Ammon's horn (tissue), 1 donor: ENCODE measurements at regions not wholly inside any gene's neighbourhood (a gene's known extent, or its start where the extent isn't known, plus 50 kb on each side); places are given as distances from the start of the nearest gene placed in this dataset.
"Not testable (repeated sequence)": the region's sequence is repeated elsewhere in the genome, so short reads cannot be mapped to it uniquely, and the experiment has no call there.

ENCODE experiments used
- DNase-seq: peaks from one replicate; pipeline ENCODE4 v3.0.0-alpha.2; 2016; ENCODE audit warnings: low spot score

- no peak for DNase-seq
Measured at GRCh38 chr3:110397115-110397514, 674.5 kb upstream of the NECTIN3 start.

DNA sequence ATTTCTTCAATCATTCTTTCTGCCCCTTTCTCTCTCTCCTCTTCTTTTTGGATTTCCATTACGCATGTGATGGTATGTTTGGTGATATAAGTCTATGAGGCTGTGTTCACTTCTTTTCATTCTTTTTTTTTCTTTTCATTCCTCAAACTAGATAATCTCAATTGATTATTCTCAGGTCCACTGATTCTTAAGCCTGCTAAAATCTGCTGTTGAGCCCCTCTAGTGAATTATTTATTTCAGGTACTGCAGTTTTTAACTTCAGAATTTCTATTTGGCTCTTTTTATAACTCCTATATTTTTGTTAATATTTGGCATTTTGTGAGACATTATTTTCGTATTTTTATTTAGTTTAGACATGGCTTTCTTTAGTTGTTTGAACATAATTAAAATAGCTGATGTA lies 671.3 kb upstream of the NECTIN3 start:
- no peak for DNase-seq

- no peak for DNase-seq
Measured at GRCh38 chr3:110405830-110406585, 665.6 kb upstream of the NECTIN3 start.

- DNase-seq, result no peak
Measured at GRCh38 chr3:110413266-110413665, 658.4 kb upstream of the NECTIN3 start.

GRCh38 chr3:110413807-110414748 lies 657.5 kb upstream of the NECTIN3 start:
- no peak for DNase-seq

DNA sequence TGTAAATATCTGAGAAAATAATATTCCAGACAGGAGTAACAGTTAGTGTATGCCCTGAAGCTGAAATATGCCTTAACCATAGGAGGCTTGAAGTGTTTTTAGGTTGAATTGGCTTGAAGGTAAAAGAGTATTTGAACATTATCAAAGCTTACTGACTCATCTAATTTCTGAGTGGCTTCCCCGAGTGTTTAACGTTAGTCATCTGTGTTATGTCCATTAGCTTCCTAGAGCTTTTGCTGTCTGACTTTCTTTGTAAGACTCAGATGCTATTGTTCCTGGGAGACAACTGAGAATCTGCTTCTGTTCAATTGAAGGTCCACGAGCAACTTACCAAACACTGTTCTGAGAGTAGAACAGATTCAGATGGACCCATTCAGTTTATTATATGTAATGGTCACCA lies 656.8 kb upstream of the NECTIN3 start:
- no peak for DNase-seq

GRCh38 chr3:110419096-110419495 lies 652.5 kb upstream of the NECTIN3 start:
- no peak for DNase-seq

- DNase-seq, result no peak
Measured at GRCh38 chr3:110419601-110420000, 652.0 kb upstream of the NECTIN3 start.

GRCh38 chr3:110420158-110420641 lies 651.4 kb upstream of the NECTIN3 start:
- DNase-seq, result no peak

DNA sequence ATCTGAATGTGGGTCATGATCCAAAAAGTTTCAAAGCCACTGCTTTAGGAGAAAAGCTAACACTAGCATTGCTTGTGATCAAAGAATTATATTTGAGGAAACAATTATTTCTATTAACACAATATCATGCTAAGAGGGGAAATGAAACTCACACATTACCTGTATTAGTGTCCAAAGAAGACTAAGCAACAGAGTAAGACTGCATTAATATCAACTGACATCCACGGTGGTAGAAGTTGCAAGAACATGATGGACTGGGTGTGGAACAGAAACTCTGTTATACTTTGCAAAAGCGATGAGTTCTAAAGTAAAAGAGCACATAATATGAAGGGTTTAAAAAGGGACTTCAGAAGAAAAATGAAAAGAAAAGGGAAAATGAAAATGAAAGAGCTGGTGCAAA lies 648.3 kb upstream of the NECTIN3 start:
- DNase-seq, result no peak

DNA sequence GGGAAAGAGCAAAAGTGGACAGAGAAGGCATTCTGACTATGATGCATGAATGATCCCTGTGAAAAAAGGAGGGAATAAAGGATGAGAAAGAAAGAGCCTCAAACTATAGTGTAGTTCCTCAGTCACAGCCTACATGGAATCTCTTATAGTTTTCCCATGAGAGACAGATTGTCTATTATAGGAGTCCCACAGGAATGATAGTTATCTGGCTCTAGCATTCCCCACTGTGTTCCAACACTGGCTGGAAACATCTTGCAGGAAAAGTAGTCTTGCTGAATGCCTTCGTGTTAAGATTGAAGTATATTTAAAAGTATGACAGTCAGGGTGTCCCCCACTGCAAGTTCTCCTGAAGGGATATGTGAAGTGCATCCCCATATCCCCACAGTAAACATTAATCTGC lies 641.5 kb upstream of the NECTIN3 start:
- DNase-seq, result no peak

- DNase-seq, result no peak
Measured at GRCh38 chr3:110436209-110436608, 635.4 kb upstream of the NECTIN3 start.

DNA sequence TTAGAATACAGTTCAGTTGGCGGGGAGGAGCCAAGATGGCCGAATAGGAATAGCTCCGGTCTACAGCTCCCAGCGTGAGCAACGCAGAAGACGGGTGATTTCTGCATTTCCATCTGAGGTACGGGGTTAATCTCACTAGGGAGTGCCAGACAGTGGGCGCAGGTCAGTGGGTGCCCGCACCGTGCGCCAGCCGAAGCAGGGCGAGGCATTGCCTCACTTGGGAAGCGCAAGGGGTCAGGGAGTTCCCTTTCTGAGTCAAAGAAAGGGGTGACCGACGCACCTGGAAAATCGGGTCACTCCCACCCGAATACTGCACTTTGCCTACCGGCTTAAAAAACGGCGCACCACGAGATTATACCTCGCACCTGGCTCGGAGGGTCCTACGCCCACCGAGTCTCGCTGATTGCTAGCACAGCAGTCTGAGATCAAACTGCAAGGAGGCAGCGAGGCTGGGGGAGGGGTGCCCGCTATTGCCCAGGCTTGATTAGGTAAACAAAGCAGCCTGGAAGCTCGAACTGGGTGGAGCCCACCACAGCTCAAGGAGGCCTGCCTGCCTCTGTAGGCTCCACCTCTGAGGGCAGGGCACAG lies 631.5 kb upstream of the NECTIN3 start:
- DNase-seq, result not testable (repeated sequence)

DNA sequence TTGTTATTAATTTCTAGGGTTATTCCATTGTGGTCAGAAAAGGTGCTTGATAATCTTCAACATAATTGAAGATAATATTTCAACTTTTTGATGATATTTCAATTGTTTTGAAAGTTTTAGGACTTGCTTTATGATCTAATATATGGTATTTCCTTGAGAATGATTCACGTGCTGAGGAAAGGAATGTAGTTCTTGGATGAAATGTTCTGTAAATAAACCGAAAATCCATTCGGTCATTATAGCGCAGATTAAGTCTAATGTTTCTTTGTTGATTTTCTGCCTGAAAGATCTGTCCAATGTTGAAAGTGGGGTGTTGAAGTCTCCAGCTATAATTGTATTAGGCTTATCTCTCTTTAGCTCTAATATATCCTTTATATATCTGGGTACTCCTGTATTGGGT lies 617.5 kb upstream of the NECTIN3 start:
- no peak for DNase-seq

GRCh38 chr3:110456001-110456400 lies 615.6 kb upstream of the NECTIN3 start:
- DNase-seq, result no peak

DNA sequence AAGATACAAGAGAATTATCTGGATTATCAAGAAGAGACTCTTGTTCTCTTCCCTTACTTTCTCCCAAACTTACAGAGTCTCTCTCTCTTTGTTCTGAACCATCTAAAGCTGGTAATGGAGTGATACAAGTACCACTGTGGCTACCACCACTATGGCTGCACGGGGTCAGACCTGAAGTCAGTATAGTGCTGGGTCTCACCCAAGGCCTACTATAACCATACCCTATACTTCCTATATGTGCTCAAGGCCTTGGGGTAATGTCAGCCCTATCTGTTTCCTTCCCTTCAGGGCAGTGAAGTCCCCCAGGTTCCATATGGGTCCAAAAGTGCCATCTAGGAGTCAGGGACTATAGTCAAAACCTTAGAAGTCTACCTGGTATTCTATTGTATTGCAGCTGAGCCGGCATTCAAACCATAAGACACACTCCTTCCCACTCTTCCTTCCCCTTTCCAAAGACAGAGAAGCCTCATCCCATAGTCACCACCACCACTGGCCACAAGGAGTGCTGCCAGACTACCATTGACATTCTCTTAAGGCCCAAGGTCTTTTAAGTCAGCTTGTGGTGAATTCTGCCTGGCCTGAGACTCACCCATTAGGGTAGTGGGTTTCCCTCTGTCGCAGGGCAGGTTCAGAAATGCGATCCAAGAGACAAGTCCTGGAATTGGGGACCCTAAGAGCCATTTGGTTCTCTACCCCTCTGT lies 615.0 kb upstream of the NECTIN3 start:
- no peak for DNase-seq

DNA sequence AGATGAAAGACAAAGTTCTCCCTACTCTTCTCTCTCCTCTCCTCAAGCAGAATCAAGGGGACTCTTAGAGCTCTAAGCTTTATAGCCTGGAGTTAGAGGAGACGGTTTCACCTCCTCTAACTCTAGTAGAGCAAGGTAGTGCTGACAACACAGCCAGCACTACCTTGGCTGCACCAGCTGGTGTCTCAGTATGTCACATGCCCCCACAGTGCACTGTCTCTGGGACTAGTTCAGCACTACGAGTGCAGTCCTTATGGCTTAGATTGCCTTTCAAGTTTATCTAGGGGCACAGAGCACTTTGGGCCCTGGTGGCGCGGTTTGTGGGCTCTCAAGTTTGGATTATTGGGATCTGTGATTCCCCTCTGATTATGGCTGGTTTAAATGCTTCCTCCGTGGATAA lies 614.1 kb upstream of the NECTIN3 start:
- no peak for DNase-seq

- no peak for DNase-seq
Measured at GRCh38 chr3:110459021-110459420, 612.6 kb upstream of the NECTIN3 start.

DNA sequence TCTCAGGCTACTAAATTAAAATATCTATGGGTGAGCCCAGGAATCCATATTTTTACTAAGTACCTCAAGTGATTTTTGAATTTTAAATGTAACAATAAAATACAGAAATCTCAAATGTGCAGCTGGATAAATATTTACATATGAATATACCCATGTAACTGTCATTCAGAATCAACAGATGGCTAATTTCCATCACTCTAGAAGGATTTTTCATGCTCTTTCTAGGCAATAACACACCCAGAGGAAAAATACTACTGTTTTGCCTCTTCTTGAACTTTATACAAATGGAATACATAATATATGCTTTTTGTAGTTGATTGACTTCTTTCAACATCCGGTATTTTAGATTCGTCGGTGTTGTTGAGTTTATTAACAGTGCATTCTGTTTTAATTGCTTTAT lies 601.3 kb upstream of the NECTIN3 start:
- no peak for DNase-seq

- DNase-seq, result no peak
Measured at GRCh38 chr3:110473405-110473804, 598.2 kb upstream of the NECTIN3 start.

DNA sequence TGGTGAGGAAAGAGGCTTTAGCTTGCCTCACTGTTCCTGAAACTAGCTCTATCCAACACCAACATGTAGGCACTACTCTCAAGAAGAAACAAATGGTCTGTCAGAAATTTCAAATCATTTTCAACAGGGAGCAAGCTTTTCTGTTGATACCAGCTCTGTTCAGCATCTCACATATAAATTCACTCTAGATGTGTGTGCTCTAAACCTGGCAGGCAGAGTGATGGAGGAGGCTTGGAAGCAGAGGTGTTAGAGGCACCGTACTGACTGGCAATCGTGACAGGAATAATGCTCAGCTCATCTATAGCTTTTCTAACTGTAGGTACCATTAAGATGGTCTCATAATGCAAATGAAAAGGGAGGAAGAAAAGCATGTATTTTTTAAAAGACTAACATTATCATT lies 597.2 kb upstream of the NECTIN3 start:
- DNase-seq, result no peak
